ENCODE measurements at regions not wholly inside any gene's neighbourhood (a gene's known extent, or its start where the extent isn't known, plus 50 kb on each side); places are given as distances from the start of the nearest gene placed in this dataset.

DNA sequence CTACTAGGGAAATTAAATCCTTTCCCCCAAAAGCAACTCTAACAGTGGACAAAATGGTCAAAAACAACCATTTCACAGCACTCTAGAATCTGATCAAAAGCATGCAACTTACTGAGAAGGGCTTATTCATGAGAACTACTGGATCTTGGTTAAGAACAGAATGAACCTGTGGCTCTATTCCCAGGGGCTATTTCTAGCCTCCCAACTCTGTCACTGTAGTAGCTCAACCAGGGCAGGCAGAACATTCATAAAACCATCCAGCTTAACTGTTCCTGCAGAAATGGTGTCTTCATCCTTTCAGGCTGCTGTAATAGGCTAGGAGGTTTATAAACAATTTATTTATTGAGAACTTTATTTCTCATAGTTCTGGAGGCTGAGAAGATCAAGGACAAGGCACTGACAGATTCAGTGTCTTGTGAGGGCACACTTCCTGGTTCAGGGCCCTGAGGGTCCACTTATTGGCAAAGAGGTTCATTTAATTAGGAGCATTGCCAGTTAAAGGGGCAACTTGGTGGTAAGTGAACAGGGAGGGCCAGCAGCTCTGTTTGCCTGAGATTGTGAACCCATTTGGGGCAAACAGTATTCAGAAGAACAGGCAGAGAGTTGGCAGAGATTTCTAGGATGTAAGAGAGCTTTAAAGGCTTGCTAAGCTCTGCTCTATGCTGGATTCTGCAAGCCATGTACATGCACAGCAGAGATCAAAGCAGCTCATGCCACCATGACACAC is 238.5 kb upstream of the FBXL7 start:
- no peak for DNase-seq (ENCODE audit: low read depth)

DNA sequence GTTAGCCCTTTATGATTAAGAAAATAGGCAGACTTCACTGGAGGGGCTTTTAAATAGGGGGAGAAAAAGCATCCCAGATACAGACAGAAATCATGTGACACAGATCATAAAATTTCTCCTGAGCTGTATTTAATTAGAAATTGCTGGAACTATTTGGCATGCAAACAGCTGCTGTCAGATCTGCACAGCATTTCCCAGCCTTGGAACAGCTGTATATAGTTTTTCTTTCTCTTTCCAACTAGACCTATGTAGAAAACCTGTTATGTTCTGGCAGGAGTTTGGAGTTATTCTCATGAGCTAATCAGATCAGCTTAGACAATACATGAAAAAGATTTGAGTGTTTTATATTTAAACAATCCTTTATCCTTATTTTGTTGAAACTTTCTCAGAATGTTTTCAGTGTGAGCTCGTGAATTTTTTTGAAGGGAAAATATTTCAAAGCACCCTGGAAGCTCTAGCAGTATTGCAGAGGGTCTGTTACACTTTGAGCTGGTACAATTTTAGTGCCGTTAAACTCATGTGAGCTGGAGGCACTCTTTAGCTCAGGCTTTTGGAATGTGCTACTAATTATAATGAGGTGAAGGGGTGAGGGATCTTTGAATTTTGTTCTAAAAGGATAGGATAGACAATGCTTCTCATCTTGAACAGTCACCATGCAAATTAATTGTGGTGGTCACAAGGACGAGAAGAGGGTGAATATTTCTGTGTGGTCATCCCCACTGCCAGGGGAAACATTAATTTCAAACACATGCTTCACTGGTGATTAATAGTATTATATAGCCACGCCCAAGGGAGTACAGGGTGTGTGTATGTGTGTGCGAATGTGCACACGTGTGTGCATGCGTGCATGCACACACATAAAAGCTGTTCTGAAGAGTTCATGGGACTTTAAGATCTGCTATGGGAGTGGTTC is 239.4 kb upstream of the FBXL7 start:
- DNase-seq (ENCODE audit: low read depth): no peak

DNA sequence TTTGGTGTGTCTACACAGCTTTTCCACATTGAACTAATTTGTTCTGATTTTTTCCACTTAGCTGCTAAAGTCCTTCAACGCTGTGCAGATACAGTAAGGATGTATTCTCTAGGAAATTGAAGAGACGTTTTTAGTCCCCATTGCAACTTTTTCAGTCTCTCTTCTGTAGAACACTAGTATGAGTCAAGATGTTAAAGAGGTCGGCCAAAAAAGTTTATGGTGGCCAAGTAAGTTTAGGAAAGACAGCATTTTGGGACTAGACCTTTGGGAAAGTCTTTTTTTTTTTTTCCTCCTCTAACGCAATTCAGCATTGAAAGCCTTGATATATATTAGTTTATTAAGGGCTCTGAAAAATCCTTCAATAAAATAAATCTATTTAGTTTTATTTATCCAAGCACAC is 243.5 kb upstream of the FBXL7 start:
- DNase-seq (ENCODE audit: low read depth): no peak

DNA sequence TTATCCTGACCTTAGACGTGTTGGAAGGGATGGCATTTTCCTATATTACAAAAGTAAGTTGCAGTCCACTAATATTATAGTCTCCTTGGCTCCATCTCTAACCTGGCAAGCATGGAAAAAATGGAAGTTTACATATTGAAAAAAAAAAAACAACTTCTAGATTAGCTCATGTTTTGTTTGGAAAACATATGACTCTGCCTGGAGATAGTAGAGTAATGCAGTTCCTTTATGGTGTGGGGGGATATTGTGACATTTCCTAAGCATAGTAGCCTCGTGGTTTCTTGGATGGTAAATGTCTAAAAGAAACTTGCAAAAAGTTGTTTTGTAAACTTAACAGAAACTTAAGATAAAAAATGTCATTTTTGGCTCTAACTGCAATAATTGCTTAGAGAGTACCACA is 244.4 kb upstream of the FBXL7 start:
- no peak for DNase-seq (ENCODE audit: low read depth)

DNA sequence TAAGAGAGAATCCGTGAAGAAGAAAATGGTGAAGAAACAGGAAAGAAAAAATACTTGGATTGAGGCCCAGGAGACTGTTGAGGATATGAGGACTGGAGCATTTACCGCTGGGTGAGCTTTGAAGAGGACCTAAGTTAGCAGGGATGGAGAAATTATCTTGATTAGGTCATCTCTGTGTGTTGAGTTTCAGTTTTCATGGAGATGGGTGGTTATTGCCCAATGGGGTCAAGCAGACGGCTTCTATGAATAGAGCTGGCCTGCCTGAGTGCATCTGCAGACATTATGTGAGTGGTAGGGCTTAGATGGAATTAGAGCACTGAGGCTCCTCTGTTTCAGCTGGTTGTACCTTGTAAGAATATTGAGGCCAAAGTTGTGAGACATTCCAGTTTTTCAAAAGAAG is 245.4 kb upstream of the FBXL7 start:
- no peak for DNase-seq (ENCODE audit: low read depth)

DNA sequence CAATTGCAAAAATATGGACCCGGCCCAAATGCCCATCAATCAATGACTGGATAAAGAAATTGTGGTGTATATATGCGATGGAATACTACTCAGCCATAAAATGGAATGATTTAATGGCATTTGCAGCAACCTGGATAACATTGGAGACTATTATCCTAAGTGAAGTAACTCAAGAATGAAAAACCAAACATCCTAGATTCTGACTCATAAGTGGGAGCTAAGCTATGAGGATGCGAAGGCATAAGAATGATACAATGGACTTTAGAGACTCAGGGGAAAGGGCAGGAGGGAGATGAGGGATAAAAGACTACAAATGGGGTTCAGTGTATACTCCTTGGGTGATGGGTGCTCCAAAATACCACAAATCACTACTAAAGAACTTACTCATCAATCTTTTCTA is 247.6 kb upstream of the FBXL7 start:
- DNase-seq (ENCODE audit: low read depth): peak; percentile 7

DNA sequence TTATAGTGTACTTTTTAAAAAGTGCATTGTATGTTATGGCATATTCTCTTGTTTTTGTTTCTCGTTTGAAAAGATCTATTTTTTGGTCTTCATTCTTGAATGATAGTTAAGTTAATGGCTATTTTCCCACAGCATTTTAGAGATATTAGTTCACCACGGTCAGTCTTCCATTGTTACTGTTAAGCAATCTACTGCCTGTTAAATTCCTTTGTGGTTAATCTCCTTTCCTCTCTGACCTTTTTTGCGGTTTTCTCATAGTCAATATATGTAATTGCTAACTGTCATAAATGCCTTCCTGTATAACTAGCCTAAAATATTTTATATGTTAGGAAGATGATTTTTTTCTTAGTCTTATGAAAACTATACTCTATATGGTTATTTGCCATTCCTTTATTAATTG is 250.8 kb upstream of the FBXL7 start:
- DNase-seq (ENCODE audit: low read depth): peak; percentile 78

DNA sequence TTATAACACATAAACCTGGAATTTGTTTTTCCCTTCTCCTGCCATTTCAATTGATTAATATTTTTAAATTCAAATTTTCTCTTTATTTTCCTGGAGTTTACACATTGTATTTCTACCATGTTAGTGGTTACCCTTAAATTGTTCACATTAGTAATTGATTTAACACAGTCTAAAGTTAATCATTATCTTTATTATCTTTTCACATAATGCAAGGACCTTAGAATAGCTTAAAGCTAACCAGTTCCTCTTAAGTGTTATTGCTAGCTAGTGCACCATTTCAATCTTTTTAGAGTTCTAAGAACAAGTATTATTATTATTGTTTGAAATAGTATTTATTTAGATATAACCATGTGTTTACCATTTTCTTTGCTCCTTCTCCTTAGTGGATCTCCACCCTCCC is 251.2 kb upstream of the FBXL7 start:
- no peak for DNase-seq (ENCODE audit: low read depth)

DNA sequence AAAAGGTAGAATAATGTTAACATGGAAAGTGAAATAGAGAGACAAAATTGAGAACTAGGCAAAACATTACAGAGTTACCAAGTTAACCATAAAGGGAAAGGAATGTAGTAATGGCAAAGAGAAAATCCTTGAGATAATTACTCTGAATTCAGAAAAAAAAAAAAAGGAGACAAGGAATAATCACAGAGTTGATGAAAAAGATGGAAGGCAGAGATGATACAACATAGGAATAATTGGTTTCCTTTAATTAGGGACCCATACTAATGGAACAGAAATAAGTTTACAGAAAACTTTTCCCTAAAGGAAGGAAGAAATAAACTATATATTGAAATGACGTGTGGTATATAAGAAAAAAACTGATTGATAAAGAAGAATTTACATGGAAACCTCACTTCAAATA is 254.1 kb upstream of the FBXL7 start:
- DNase-seq (ENCODE audit: low read depth): no peak

DNA sequence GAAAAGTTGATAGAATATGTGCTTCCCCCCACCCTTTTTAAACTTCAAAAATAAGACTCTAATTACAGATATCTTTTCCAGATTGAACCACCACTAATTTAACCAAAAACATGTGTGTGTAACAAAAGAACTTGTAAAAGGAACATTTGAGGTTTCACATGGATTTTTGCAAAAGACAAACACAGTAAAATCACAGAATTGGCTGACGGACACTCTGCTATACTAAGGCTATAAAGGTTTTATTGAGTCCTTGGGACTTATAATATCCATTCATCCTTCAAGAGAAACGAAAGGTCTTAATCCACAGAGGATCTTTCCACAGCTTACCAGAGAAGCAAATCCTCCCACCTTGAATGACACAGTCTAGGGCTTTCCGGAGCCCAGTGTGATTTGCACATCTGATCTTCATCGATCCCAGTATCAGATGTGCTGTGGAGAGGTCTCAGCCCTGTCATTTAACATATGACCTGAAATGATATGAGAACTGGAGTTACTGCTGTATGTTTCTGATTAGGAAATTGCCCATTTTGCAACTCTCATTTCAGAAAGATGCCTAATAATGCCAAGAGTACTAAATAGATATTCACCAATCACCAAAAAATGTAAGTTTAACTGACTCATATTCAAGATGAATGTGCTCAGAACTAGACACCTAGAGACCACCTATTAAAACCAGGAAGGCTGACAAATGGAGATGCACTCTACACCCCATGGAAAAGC is 256.5 kb upstream of the FBXL7 start:
- no peak for DNase-seq (ENCODE audit: low read depth)

DNA sequence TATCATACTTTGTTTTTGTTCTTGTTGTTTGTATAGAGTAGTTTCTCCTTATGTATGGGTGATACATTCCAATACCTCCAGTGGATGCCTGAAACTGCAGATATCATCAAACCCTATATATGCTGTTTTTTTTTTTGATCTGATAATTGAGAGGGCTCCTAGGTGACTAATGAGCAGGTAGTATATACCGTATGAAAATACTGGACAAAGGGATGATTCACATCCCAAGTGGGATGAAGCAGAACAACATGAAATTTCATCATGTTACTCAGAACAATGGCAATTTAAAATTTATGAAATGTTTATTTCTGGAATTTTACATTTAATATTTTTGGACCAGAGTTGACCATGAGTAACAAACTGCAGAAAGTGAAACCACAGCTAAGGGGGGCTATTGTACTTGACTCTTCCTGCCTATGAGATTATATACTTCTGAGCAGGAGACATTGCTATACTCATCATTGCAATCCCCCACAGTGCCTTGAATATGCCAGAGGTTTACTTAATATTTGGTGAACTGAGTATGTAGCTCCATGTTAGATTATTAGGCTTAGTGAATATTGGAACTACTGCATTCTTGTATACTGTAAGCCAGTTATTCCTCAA is 258.7 kb upstream of the FBXL7 start:
- DNase-seq (ENCODE audit: low read depth): no peak

DNA sequence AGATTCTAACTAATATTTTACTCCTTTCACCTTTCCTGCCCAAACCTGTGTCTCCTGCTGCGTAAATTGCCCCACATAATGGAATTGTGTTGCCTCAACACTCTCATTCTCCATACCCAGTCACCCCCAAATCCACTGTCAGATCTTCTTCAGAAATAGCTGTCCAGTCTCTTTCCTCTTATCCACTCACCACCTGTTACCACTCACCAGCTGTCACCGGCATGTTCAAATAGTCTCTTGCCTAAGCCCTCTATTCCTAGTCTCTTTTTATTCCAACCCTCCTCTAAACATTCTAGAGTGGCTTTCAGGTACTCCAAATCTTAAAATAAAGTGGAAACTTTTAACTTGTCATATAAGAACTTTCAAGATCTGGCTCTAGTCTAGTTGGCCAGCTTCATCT is 262.0 kb upstream of the FBXL7 start:
- no peak for DNase-seq (ENCODE audit: low read depth)

DNA sequence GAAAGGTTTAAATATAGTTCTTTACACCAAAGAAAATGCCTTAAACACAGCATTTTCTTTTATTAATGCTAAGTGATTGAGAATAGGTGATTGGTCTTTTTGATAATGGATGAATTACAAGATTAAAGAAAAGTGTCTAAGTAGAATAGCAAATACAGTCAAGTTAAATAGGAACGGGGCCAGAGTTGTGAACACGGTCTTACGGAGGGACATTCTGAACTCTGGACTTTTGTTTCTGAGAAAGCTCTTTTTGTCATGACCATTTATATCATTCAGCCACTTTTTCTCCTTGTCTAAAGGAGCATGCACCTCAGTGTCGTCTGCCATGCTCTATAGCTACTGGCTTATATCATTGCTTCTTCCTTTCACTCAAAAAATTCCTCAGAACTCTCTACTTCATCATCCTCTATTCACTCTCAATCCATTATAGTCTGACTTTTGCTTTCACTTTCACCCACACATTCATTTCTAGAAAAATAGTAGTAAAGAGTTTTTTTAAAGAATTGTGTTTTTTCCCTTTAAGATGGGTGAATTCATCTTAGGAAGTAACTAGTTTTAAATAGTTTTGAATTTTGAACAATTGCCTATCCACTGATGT is 263.0 kb upstream of the FBXL7 start:
- no peak for DNase-seq (ENCODE audit: low read depth)

DNA sequence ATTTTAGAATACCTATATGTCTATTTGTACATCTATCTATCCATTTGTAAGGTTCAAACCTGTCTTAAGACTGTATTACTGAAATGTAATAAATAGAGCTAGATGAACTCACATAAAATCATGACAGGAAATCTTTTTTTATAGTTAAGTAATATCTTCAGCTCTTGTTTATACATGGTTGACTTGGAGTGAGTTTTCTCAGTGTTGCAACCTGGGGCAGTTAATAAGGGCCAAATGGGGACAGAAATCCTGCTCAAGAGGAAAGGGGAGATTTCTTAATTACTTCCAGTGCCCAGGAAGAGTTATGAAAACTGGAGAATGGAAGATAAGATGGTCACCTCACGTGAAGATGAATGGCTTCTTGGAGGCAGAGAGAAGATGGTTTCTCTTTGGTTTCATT is 265.1 kb upstream of the FBXL7 start:
- no peak for DNase-seq (ENCODE audit: low read depth)

DNA sequence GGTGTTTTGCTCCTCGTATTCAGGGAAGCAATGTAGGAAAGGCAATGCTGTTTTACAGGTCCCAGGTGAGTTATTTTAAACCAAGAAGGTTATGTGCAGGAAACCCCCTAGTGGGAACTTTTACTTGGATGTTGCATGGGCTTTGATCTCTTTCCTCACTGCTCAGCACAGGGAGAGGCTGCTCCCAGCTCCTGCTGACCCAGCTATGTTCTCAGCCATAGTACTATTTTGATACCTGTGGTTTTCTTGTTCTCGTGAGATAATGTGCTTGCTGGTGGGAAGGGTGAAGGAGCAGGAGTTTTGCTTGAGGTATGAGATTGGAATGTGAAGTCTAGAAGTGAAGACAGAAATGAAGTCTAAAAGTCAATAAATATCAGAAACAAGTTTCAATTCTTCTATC is 265.6 kb upstream of the FBXL7 start:
- DNase-seq (ENCODE audit: low read depth): no peak

DNA sequence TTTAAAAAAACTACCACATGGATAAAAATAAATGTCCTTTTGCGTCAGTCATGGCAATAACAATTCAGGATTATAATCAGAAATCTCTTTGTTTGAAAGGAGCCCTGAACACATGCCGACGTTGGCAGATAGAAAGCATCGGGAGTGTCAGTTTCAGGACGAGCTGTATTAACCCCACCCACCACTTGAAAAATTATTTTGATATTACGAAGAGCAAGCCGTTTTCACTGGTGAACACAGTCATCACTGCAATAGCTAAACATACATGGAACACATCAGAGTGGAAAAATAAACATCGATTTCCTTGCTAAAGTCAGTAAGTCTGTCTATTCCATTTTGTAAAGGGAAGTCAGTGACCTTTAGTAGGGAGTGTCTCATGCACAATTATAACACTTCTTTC is 266.4 kb upstream of the FBXL7 start:
- no peak for DNase-seq (ENCODE audit: low read depth)

DNA sequence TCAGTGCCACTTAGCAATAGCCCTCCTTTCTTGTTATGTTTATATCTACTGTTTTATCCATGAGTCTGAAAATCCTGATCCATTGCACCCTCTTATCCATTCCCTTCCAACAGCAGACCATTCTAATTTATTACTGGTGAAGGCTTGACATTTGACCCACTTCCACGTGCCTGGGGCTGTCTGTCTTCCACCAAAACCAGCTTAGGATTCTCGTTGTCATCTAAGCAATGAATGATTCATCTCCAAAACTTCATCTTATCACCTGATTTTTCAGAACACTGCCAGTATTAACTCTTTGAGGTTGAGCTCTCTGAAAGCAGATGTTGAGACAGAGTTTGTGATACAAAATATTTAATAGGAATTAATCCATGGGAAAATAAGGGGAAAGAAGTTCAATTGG is 277.8 kb upstream of the FBXL7 start:
- DNase-seq (ENCODE audit: low read depth): no peak

DNA sequence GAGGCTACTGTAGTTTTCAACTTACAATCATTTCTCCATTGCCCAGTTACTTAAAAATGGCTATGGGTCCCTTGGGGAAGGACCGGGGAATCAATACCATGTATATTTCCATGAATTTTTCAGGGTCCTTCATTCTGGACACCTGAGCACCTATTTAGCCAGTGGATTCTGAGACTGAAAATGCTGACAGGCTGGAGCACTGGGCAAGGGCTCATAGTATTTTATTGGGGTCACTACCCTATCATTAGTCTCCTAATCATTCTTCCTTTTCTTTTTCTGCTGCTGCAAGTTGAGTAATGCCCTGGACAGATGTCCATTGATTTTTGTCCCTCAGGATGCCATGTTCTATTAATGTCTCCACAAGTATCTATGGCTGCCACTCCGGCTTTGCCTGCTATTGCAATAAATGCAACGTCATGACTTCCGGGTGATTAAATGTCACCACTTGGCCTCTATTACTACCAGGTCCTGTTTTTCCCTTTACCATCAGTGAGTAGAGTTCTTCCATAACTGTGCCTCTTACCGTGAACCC is 279.3 kb upstream of the FBXL7 start:
- no peak for DNase-seq (ENCODE audit: low read depth)

DNA sequence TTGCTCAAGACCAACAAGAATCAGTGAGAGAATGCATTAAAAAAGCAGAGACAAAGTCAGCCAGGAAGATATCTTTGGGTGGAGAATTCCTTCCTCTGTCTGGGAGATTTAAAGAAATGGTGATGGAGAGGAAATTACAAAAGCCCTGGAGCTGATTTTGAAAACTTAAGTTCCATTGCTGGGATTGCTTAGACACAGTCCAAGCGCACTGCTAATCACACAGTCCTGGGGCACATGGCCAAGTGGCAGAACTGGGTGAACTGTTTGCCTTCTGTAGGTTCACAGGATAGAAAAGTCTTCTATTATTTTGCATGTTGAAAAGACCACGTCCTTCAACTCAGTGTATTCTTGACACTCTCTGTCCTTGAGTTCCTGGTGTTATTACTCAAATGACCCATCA is 284.9 kb upstream of the FBXL7 start:
- DNase-seq (ENCODE audit: low read depth): no peak

DNA sequence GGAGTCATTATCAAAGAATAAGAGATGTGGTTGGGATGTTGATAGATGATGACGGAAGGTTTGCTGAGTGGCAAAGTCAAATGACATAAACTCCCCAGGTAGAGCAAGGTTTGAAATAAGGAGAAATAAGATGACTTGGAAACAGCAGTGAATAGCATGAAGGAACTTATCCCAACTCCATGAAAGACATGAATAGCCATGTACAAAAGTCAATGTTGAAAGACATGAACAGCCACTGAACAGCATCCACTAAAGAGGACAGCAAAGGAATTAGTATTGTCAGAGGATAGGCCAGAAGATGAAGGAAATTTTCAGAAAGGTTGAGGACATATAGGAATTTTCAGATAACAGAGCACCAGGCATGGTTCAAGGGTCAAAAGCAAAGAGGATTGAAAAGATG is 286.0 kb upstream of the FBXL7 start:
- no peak for DNase-seq (ENCODE audit: low read depth)

DNA sequence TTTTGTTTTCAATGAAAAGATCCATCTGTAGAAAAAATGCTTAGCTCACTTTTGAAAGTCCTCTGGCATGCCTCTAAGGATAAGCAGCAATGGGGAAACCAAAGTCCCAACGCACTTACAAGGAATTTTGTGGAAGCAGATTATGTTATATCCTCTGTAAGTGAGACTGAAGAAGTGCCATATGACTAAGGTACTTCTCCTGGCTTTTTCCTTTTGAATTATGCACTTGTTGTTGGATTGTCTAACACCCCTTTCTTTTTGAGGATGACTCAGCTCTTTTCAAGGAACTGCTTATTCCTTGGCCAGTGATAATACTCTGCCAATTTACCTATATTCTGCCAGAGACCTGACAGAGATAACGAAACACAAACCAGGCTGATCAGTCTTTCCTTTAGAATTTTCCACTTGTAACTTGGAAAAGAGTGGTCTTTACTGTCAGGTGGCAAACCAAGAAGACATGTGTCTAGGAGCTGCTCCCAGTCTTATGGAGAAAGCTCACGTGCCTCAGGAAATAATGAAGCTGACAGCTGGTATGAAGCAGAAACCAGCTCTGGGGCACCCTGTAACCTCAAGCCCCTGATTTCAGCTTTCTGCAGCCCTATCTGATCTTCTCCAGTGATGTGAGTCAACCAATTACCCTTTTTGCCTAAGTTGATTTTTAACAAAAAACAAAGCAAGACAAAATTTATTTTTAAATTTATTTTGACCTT is 290.8 kb upstream of the FBXL7 start:
- no peak for DNase-seq (ENCODE audit: low read depth)
